Body of pancreas (tissue), 4 donors: ENCODE measurements at regions not wholly inside any gene's neighbourhood (a gene's known extent, or its start where the extent isn't known, plus 50 kb on each side); places are given as distances from the start of the nearest gene placed in this dataset.

ENCODE experiments used
- CTCF ChIP-seq, 7 experiments: fragments of 450-650 bp in 4 of 7; fragments of 200-600 bp in 3 of 7; sonication (generic) in 3 of 7; IDR thresholded peaks; one replicate each; pipeline ENCODE4 v1.5.1; 2016 to 2019; ENCODE audit warnings: antibody characterized with exemption in 7 of 7
- POLR2A ChIP-seq, 3 donors: fragments of 450-650 bp; IDR thresholded peaks; one replicate each; pipeline ENCODE4 v1.6.1; 2016; ENCODE audit warnings: antibody characterized with exemption in 3 of 3, mild to moderate bottlenecking in 2 of 3

GRCh38 chr13:84207509-84207908, 325.2 kb upstream of the SLITRK1 start:
- TF ChIP-seq CTCF (IDR thresholded peaks at IDR 0.05) (no peak), POLR2A (IDR thresholded peaks at IDR 0.05) (no peak)
